ENCODE measurements at regions not wholly inside any gene's neighbourhood (a gene's known extent, or its start where the extent isn't known, plus 50 kb on each side); places are given as distances from the start of the nearest gene placed in this dataset.
"Not testable (repeated sequence)": the region's sequence is repeated elsewhere in the genome, so short reads cannot be mapped to it uniquely, and the experiment has no call there.

DNA sequence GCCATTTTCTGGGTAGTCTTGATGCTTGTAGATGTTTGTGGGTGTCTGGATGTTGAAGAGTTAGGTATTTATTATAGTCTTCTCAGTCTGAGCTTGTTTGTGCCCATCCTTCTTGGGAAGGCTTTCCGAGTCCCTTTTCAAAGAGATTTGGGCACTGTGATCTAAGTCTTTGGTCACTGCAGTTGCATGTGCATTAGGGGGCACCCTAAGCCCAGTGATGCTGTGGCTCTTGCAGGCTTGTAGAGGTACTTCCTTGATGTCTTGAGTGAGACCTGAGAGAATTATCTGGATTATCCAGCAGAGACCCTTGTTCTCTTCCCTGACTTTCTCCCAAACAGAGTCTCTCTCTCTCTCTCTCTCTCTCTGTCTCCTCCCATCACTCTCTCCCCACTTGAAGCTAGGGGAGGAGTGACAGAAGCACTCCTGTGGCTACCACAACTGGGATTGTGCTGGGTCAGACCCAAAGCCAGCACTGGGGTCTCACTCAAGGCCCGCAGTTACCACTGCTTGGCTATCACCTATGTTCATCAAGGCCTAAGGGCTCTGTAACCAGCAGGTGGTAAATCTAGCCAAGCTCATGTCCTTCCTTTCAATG lies 68.5 kb downstream of the TMCO5A start:
- no peak for DNase-seq (ENCODE audit: low read depth in 2 of 2, low spot score in 1 of 2)

DNA sequence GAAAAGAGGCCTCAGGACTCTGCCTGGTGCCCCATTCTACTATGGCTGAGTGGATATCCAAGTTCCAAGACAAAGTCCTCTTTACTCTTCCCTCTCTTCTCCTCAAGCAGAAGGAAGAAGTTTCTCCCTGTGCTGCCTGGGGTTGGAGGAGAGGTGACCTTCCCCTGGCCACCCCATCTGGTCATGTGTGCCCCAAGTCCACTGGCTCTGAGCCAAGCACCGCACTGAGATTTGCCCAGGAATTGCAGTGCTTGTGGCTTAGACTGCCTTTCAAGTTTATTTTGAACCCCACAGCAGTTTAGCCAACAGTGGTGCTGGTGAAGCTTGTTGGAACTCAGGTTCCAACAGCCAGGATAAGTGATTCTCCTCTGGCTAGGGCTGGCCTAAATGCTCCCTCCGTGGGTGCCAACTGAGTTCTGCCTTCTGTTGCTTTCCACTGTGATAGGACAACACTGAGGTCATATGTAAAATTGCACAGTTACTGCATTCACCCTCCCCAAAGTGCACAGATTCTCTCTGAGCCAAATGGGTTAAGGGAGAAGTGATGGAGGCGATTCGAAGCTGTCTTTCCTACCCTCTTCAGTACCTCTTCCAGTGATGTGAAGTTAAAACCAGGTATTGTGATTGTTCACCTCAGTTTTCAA lies 69.9 kb downstream of the TMCO5A start:
- no peak for DNase-seq (ENCODE audit: low read depth in 2 of 2, low spot score in 1 of 2)

DNA sequence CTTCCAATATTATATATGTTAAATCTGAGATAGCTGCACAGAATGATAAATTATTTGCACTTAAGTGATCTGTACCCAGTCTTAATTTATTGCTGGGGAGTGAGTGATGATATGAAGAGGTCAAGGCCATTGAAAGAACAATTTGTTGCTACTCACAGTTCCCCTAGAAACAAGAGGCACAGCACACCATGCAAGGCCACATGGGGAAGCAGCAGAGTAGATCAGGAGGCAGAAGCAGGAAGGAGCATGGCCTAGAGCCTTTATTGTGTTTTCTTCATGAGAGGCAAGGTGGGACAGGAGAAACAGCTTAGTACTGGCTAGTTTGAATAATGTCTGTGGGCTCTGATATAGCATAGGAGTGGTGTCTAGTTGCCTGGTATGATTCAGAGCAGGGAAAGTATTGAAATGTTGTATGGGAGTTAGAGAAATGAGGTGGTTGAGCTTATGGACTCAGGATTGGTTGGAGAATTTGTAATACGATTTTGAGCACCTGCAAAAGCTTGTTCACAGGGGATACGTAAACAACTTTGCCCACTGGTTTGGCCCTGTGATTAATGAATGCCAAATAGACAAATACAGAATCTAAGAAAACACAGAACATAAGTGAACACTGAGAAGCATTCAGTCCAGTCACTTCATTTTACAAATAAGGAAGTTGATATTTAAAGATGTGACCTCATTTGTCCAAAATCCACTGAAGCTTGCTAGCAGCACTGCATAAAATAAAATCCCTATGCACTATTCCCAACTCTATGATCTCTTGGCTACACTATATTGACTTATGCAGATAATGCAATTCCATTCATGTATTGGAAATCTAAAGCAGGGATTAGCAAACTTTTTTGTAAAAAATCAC lies 71.7 kb downstream of the TMCO5A start:
- no peak for DNase-seq (ENCODE audit: low read depth in 2 of 2, low spot score in 1 of 2)

- no peak for DNase-seq (ENCODE audit: low read depth in 2 of 2, low spot score in 1 of 2)
These were observed 76.0 kb downstream of the TMCO5A start for GRCh38 chr15:38010395-38010794.

DNA sequence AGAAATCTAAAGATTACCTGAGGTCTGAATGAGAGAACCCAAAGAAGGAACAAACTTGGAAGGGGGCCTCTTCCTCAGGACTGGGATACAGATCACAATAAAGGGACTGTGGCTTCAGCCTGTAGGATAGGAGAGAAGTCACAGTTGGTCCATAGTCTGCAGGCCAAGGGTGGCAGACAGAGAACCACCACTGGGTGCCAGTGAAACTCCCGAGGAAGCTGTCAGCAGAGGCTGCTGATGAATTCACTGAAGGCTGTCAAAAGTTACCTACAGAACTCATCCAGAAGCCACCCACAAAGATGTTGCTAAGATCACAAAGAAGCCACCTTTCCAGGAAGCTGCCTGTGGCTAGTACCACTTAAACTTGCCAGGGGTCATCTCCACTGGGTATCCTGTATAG lies 78.5 kb downstream of the TMCO5A start:
- DNase-seq (ENCODE audit: low read depth in 2 of 2, low spot score in 1 of 2): no peak

GRCh38 chr15:38017721-38018120 lies 83.3 kb downstream of the TMCO5A start:
- DNase-seq (ENCODE audit: low read depth in 2 of 2, low spot score in 1 of 2): no peak

DNA sequence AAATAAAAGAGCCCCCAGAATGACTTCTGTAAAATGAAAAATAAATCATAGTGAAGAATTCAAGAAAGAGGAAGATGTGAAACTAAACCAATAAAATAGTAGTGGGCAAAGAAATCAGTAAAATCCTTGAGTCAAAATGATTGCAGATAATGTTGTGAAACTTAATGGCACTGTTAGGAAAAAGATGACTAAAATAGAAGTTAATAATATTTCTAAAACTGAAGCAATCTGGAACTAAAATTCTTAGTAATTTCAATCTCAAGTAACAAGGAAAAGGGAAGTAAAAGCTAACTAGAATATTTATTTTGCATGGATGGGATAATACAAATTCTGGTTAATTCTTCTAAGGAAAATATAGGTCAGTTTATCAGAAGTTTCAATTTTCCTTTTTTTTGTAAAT lies 84.6 kb downstream of the TMCO5A start:
- no peak for DNase-seq (ENCODE audit: low read depth in 2 of 2, low spot score in 1 of 2)

- no peak for DNase-seq (ENCODE audit: low read depth in 2 of 2, low spot score in 1 of 2)
These were observed 86.8 kb downstream of the TMCO5A start for GRCh38 chr15:38021259-38021658.

DNA sequence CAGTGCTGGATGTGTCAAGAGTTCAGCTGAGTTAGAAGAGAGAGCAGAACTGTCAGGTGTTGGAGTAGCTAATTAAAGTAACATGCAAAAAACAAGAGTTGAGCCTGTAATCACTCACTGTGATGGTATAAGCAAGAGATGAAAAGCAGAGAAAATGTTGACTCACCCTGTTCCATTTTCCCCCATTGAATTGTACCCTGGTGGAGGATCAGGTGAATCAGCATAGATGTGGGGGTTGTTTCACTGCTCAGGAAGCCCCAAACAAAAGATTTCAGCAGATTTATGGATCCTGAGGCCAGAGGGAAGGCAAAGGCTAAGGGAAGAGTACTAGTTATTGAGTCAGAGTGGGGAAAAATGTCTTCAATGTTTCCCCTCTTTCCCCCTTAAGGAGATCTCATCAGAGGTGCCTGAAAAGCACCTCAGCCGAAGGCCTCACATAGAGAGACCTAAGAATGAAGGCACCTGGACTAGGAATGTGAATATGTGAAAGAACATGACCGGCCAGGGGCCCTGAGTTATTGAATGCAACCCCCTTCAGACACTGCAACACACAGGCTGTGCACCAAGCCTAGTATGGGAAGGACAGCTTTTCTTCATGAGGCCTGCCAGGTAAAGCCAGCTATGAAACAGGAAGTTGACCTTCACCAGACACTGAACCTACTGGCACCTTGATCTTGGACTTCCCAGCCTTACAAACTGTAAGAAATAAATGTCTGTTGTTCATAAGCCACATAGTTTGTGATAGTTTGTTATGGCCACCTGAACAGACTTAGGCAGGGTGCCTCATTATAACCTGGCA lies 90.1 kb downstream of the TMCO5A start:
- DNase-seq (ENCODE audit: low read depth in 2 of 2, low spot score in 1 of 2): no peak

GRCh38 chr15:38025656-38026055 lies 91.2 kb downstream of the TMCO5A start:
- DNase-seq (ENCODE audit: low read depth in 2 of 2, low spot score in 1 of 2): not testable (repeated sequence)

GRCh38 chr15:38028869-38029268 lies 94.4 kb downstream of the TMCO5A start:
- DNase-seq (ENCODE audit: low read depth in 2 of 2, low spot score in 1 of 2): no peak

DNA sequence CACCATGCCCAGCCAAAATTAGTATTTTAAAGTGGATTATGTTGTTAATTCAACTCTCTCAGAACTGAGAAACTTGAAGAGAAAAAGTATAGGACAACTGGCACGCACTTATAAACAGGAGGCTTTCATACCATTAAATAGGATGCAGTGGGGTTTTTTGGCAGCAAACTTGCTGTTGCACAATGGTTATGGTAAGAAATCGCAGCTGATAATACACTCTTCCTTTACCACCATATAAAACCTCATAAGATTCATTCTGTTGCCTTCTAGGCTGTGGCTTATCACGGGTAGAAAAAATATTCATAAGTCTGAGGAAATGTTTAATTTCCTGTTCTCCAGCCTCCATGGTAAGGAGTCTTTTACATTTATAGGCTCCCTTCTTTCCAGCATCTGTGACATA lies 95.3 kb downstream of the TMCO5A start:
- no peak for DNase-seq (ENCODE audit: low read depth in 2 of 2, low spot score in 1 of 2)

GRCh38 chr15:38030609-38031008 lies 96.2 kb downstream of the TMCO5A start:
- DNase-seq (ENCODE audit: low read depth in 2 of 2, low spot score in 1 of 2): no peak

- DNase-seq (ENCODE audit: low read depth in 2 of 2, low spot score in 1 of 2): no peak
These were observed 101.3 kb downstream of the TMCO5A start for GRCh38 chr15:38035701-38036100.

DNA sequence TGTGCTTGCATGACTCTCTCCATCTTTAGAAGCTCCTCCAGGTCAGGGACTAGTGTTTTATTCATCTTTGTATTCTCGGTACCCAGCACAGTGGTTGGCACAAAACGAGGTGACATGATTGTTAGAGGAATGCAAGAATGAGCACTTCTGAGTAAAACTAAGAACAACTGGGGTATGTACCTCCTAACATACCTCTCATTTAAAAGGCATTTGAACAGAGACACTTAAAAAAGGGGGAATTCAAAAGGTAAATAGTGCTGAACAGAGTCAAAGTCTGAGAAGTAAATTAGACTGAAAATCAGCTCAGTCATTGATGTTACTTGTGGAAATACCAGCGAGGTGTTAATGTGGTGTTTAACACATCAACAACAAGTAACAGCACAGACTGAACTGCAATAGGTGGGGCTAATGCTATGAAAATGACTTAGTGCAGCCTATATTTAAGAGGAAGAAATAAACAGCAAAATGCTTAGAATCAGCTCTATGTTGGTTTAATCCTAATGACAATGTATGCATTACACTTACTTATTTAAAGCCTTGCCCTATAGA lies 102.4 kb downstream of the TMCO5A start:
- DNase-seq (ENCODE audit: low read depth in 2 of 2, low spot score in 1 of 2): no peak

DNA sequence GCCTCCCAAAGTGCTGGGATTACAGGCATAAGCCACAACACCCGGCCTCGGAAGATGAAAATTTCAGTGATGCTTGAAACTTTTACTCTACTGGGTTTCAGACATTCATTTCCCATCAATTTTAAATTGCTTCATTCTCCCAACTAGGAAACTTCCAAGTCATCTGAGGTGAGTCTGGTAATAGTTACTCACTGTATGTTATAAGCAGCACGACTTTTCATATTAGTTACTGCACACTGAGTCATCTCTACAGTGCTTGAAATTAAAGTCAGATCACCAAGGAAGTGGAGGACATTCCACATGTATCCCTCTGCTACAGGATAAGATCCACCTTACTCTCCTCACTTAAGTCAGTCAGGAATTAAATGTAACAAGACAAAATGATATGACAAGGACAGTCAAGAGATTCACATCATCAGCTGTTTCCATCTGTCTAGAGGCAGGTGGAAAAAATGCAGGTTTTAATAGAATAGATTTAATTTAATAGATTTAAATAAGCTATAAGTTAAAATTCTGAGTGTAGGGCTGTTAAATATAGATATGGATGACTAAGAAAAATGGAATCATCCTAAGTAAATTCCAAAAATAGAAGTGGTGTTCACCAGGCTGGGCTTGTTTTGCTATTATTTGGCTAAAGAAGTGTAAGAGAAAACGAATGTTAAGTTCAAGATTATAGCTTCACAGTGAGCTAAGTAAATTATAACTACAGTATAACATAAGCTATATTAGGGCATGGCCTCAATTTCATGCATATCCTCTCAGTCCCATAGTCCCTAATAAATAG lies 104.4 kb downstream of the TMCO5A start:
- no peak for DNase-seq (ENCODE audit: low read depth in 2 of 2, low spot score in 1 of 2)

GRCh38 chr15:38040615-38041014 lies 106.2 kb downstream of the TMCO5A start:
- no peak for DNase-seq (ENCODE audit: low read depth in 2 of 2, low spot score in 1 of 2)

DNA sequence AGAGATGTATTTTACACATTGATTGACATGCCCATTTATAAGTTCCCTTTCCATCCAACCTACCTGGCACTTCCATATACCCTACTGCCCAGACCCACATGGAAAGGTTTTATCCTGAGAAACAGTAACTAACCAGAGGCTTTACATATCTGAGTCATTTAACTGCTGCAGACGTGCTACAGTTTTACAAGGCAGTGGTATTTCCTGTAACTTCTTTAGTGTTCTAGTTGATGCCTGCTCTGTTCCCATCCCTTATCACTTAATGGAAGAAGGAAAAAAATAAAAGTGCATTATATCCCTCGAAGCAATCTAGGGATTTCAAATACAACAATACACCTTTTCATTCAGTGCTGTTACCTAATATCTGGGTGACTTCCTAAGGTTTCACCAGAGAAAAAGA lies 107.1 kb downstream of the TMCO5A start:
- DNase-seq (ENCODE audit: low read depth in 2 of 2, low spot score in 1 of 2): no peak

GRCh38 chr15:38042211-38042610 lies 107.8 kb downstream of the TMCO5A start:
- DNase-seq (ENCODE audit: low read depth in 2 of 2, low spot score in 1 of 2): no peak

- DNase-seq (ENCODE audit: low read depth in 2 of 2, low spot score in 1 of 2): no peak
These were observed 108.4 kb downstream of the TMCO5A start for GRCh38 chr15:38042707-38043445.

Measured in stimulated activated CD8-positive, alpha-beta memory T cell treated with anti-CD3 and anti-CD28 coated beads, Interleukin-4, amount 100 ng/mL, for 1 hour (primary cell).